ENCODE measurements at regions not wholly inside any gene's neighbourhood (a gene's known extent, or its start where the extent isn't known, plus 50 kb on each side); places are given as distances from the start of the nearest gene placed in this dataset.

- BruUV-seq (replicated peaks), result no TSS peak
- CTCF ChIA-PET, result interaction anchor here (0.7 to 0.9 kb wide), 3 partner anchors 20 to 1067 kb away, joined by 3 to 4 read pairs (median 3); no protein-coding TSS in a partner anchor
- peaks cover 5% of the 10 kb centered on the region for H3K36me3 Mint-ChIP-seq (ENCODE audit: insufficient read depth, unreplicated experiment)
- no peaks in the 10 kb centered on the region for H3K9me3 Mint-ChIP-seq (ENCODE audit: low read depth, unreplicated experiment)
- TF ChIP-seq, protein P1, sequence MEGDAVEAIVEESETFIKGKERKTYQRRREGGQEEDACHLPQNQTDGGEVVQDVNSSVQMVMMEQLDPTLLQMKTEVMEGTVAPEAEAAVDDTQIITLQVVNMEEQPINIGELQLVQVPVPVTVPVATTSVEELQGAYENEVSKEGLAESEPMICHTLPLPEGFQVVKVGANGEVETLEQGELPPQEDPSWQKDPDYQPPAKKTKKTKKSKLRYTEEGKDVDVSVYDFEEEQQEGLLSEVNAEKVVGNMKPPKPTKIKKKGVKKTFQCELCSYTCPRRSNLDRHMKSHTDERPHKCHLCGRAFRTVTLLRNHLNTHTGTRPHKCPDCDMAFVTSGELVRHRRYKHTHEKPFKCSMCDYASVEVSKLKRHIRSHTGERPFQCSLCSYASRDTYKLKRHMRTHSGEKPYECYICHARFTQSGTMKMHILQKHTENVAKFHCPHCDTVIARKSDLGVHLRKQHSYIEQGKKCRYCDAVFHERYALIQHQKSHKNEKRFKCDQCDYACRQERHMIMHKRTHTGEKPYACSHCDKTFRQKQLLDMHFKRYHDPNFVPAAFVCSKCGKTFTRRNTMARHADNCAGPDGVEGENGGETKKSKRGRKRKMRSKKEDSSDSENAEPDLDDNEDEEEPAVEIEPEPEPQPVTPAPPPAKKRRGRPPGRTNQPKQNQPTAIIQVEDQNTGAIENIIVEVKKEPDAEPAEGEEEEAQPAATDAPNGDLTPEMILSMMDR (IDR thresholded peaks at IDR 0.05; ENCODE audit: unreplicated experiment), result no peak
- intact Hi-C loops (cut with micrococcal nuclease; ENCODE audit: unreplicated experiment), result no loop called here
- no peak overlapping the region for H3K27ac Mint-ChIP-seq (ENCODE audit: unreplicated experiment)
- H3K4me1 Mint-ChIP-seq (ENCODE audit: low read depth, unreplicated experiment), result peaks cover 27% of the 10 kb centered on the region
- DNase-seq, result no peak
- H3K27me3 Mint-ChIP-seq (ENCODE audit: unreplicated experiment), result no peaks in the 10 kb centered on the region
- H3K4me3 Mint-ChIP-seq (ENCODE audit: low read depth, unreplicated experiment), result no peak overlapping the region
Observed at GRCh38 chrX:39194673-39195072, 393.4 kb downstream of the MID1IP1 start.

DNA sequence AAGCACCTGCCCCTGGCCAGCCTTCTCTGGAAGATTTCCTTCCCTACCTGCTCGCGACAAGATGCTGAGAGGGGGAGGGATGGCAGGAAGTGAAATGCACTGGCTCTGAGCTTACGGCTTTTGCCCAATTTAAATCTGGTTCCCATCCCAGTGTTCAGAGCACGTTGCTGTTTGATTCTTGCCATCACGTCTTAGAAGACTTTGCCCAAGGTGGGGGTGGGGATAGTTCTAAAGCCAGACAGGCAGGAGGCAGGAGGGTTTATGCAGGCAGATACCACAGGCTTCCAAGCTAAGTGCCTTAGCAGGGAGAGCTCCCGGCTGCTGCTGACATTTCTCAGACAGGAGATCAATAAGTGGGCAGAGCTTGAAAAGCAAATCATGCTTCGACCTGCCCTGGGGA lies 393.9 kb downstream of the MID1IP1 start:
- peak; percentile 20 for DNase-seq
- Mint-ChIP-seq H3K4me1 (ENCODE audit: low read depth, unreplicated experiment) (peaks cover 27% of the 10 kb centered on the region), H3K4me3 (ENCODE audit: low read depth, unreplicated experiment) (peak overlapping the region; percentile 34), H3K36me3 (ENCODE audit: insufficient read depth, unreplicated experiment) (peaks cover 5% of the 10 kb centered on the region), H3K27ac (ENCODE audit: unreplicated experiment) (no peak overlapping the region), H3K9me3 (ENCODE audit: low read depth, unreplicated experiment) (no peaks in the 10 kb centered on the region), H3K27me3 (ENCODE audit: unreplicated experiment) (no peaks in the 10 kb centered on the region)
- intact Hi-C loops (cut with micrococcal nuclease; ENCODE audit: unreplicated experiment), result no loop called here
- CTCF ChIA-PET, result interaction anchor here (0.7 to 0.9 kb wide), 3 partner anchors 21 to 1066 kb away, joined by 3 to 4 read pairs (median 3); no protein-coding TSS in a partner anchor
- TF ChIP-seq, protein P1 (IDR thresholded peaks at IDR 0.05; ENCODE audit: unreplicated experiment), result no peak
- BruUV-seq (replicated peaks), result no TSS peak

GRCh38 chrX:39196192-39197102 lies 395.2 kb downstream of the MID1IP1 start:
- no peaks in the 10 kb centered on the region for H3K9me3 Mint-ChIP-seq (ENCODE audit: low read depth, unreplicated experiment)
- peak overlapping the region; percentile 26 for H3K4me3 Mint-ChIP-seq (ENCODE audit: low read depth, unreplicated experiment)
- peak; percentile 34 for DNase-seq
- H3K36me3 Mint-ChIP-seq (ENCODE audit: insufficient read depth, unreplicated experiment), result peaks cover 5% of the 10 kb centered on the region
- no TSS peak for BruUV-seq (replicated peaks)
- CTCF ChIA-PET, result interaction anchor here (0.6 kb wide), 1 partner anchor 63 kb away, joined by 6 read pairs; no protein-coding TSS in a partner anchor
- H3K27me3 Mint-ChIP-seq (ENCODE audit: unreplicated experiment), result no peaks in the 10 kb centered on the region
- peaks cover 27% of the 10 kb centered on the region for H3K4me1 Mint-ChIP-seq (ENCODE audit: low read depth, unreplicated experiment)
- peak overlapping the region; percentile 59 for H3K27ac Mint-ChIP-seq (ENCODE audit: unreplicated experiment)
- TF ChIP-seq, protein P1 (IDR thresholded peaks at IDR 0.05; ENCODE audit: unreplicated experiment), result no peak
- intact Hi-C loops (cut with micrococcal nuclease; ENCODE audit: unreplicated experiment), result no loop called here

- no peaks in the 10 kb centered on the region for H3K27me3 Mint-ChIP-seq (ENCODE audit: unreplicated experiment)
- CTCF ChIA-PET, result no interaction called here
- TF ChIP-seq, protein P1 (IDR thresholded peaks at IDR 0.05; ENCODE audit: unreplicated experiment), result no peak
- BruUV-seq (replicated peaks), result no TSS peak
- H3K4me3 Mint-ChIP-seq (ENCODE audit: low read depth, unreplicated experiment), result no peak overlapping the region
- H3K36me3 Mint-ChIP-seq (ENCODE audit: insufficient read depth, unreplicated experiment), result peaks cover 5% of the 10 kb centered on the region
- no peak overlapping the region for H3K27ac Mint-ChIP-seq (ENCODE audit: unreplicated experiment)
- intact Hi-C loops (cut with micrococcal nuclease; ENCODE audit: unreplicated experiment), result no loop called here
- H3K9me3 Mint-ChIP-seq (ENCODE audit: low read depth, unreplicated experiment), result no peaks in the 10 kb centered on the region
- no peak for DNase-seq
- H3K4me1 Mint-ChIP-seq (ENCODE audit: low read depth, unreplicated experiment), result peaks cover 43% of the 10 kb centered on the region
Observed at GRCh38 chrX:39199429-39199828, 398.2 kb downstream of the MID1IP1 start.

Measured in Calu3 (cell line).